Stimulated activated CD8-positive, alpha-beta memory T cell treated with anti-CD3 and anti-CD28 coated beads, Interleukin-15, amount 100 ng/mL, for 48 hours (primary cell): ENCODE measurements at regions not wholly inside any gene's neighbourhood (a gene's known extent, or its start where the extent isn't known, plus 50 kb on each side); places are given as distances from the start of the nearest gene placed in this dataset.

ENCODE experiments used
- DNase-seq, 2 donors: peaks; one replicate each; pipeline ENCODE4 v3.0.0-alpha.2; 2020; ENCODE audit warnings: low read depth in 2 of 2

GRCh38 chr4:182175788-182176519 lies 67.2 kb upstream of the TENM3 start:
- DNase-seq: no peak

- DNase-seq: no peak
Observed at GRCh38 chr4:182177166-182177565, 66.0 kb upstream of the TENM3 start.

GRCh38 chr4:182179105-182179504 lies 64.1 kb upstream of the TENM3 start:
- no peak for DNase-seq

- no peak for DNase-seq
Observed at GRCh38 chr4:182179751-182180150, 63.5 kb upstream of the TENM3 start.

GRCh38 chr4:182185491-182185890 lies 57.7 kb upstream of the TENM3 start:
- no peak for DNase-seq

GRCh38 chr4:182187674-182188073 lies 55.5 kb upstream of the TENM3 start:
- no peak for DNase-seq

- no peak for DNase-seq
Observed at GRCh38 chr4:182188622-182189021, 54.6 kb upstream of the TENM3 start.

GRCh38 chr4:182189103-182189878 lies 53.9 kb upstream of the TENM3 start:
- DNase-seq: no peak

- no peak for DNase-seq
Observed at GRCh38 chr4:182190306-182190705, 52.9 kb upstream of the TENM3 start.

- no peak for DNase-seq
Observed at GRCh38 chr4:182192511-182193181, 50.6 kb upstream of the TENM3 start.

- no peak for DNase-seq
Observed at GRCh38 chr4:182193311-182193710, 49.9 kb upstream of the TENM3 start.
